NCI-H1930 (cell line): ENCODE measurements at regions not wholly inside any gene's neighbourhood (a gene's known extent, or its start where the extent isn't known, plus 50 kb on each side); places are given as distances from the start of the nearest gene placed in this dataset.

Experiments used
- DNase-seq, 2 experiments: peaks; one replicate each; lab custom pipeline; 2025; lab: John Stamatoyannopoulos, UW

DNA sequence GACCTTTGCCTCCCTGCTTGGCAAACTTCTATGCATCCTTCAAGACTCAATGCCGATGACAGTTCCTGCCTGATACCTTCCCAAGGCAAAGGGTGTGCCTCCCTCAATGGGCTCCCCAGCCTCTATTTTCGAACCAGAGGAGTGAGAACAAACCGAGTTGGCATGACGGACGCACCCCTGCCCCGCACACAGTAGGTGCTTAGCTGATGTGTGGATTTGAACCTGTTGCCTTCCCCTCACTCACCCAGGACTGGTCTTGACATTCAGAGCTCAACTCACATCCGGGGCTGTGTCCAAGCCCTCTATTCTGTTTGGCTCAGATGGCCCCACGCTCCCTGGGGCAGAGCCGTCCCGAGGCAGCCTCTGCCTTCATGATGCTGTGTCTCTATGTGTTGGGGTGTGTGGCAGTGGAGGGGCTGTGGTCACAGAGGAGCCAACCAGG is 52.2 kb upstream of the SLC6A11 start:
- DNase-seq: no peak

DNA sequence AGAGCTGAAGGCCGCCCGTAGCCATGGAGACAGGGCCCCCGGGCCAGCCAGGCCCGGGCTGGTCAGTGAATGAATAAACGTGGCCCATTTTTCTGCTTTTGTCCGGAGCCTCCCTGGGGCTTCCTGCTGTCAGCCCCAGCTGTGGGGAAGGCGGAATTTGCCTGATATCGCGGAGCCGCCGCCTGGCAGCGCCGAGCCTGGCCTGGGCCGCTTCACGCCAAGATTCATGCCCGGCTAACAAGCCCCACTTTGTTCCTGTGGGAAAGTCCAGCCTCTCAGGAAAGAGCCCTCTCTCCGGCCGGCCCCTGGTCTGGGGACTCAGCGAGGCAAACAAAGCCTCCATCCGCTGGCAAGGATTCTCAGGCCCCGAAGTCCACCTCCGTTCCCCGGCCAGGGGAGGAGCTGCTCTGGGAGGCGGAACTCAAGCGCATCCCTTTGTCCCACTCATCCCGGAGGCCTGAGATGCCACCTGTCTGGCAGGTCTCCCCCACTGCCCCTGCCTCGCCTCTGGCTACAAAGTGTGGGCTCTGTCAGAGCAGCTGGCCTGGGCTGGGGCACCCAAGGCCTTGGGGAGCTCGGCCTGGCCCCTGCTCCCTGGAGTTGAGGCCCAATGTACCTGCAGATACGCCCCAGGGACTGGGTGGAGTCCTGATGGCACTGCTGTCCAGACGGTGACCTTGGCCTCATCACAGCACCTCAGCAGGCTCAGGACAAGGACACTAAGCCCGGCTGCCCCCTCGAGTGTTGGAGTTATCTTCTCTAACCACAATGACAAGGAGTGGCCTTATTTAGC is 51.6 kb upstream of the SLC6A11 start:
- DNase-seq: no peak

DNA sequence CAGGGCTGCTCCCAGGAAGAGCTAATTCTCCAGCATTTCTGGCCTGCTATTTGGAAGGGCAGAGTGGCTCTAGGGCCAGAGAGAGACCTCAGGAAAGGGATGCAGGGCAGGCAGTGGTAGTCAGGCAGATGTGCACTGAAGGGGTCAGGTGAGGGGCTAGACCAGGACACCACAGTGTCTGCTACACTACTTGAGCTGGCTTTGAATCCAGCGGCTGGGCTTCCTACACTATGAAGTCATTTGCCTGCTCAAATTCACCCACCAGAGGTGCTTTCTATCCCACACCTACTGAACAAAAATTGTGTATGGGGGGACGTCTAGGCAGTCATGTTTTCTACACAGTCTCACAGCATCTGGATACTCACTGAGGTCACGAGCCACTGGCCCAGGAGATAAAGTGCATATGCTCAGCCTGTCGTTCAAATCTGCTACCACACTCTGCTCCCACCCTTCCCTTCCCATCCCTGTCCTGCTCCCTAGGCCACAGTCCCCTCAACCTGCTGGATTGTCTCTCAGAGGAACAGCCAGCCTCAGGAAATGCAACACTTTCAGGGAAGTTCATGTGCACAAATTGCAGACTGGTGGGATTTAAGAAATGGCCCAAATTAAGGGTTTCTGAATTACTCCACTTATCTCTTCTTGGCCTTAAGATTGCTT is 49.9 kb upstream of the SLC6A11 start:
- DNase-seq: no peak
